ENCODE measurements at regions not wholly inside any gene's neighbourhood (a gene's known extent, or its start where the extent isn't known, plus 50 kb on each side); places are given as distances from the start of the nearest gene placed in this dataset.

DNA sequence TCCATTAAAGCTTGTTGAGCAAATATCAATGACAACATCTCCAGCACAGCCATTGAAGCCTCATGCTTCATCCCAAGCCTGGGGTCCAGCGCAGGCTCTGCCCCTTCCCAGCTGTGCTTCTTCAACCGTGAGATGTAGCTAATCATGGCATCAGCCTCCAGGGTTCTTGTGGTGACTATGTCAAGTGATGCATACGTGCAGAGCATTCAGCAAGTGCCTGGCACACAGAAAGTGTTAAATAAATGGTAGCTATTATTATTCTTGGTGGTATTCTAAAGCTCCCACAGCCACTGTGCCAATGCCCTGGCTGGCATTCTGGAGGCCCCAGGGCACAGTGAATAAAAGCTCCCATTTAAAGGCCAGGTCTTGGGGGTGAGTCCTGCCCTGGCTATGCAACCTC is 146.6 kb downstream of the WDR11 start:
- H3K36me3 ChIP-seq: no peaks in the 10 kb centered on the region
- TF ChIP-seq, protein P1, sequence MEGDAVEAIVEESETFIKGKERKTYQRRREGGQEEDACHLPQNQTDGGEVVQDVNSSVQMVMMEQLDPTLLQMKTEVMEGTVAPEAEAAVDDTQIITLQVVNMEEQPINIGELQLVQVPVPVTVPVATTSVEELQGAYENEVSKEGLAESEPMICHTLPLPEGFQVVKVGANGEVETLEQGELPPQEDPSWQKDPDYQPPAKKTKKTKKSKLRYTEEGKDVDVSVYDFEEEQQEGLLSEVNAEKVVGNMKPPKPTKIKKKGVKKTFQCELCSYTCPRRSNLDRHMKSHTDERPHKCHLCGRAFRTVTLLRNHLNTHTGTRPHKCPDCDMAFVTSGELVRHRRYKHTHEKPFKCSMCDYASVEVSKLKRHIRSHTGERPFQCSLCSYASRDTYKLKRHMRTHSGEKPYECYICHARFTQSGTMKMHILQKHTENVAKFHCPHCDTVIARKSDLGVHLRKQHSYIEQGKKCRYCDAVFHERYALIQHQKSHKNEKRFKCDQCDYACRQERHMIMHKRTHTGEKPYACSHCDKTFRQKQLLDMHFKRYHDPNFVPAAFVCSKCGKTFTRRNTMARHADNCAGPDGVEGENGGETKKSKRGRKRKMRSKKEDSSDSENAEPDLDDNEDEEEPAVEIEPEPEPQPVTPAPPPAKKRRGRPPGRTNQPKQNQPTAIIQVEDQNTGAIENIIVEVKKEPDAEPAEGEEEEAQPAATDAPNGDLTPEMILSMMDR (IDR thresholded peaks at IDR 0.05): no peak
- TF ChIP-seq POLR2A (IDR thresholded peaks at IDR 0.05) (no peak), EP300 (IDR thresholded peaks at IDR 0.05) (no peak), POLR2AphosphoS5 (IDR thresholded peaks at IDR 0.05) (no peak)
- H3K27ac ChIP-seq: peak overlapping the region in 1 of 5 donors; percentile 76
- H3K9me3 ChIP-seq: no peaks in the 10 kb centered on the region
- peaks cover 6 to 14% (median 9%) of the 10 kb centered on the region in 4 donors for H3K4me1 ChIP-seq
- no peak for DNase-seq
- 78 to 85% (median 81%) methylated on average over 3 of the region's 3 CpGs for WGBS, 5 donors
- intact Hi-C loops (cut with DNase I; ENCODE audit: low total_unique reads): no loop called here
- peaks cover 0 to 17% (median 0%) of the 10 kb centered on the region in 3 donors for H3K27me3 ChIP-seq
- no peak overlapping the region for H3K4me3 ChIP-seq

DNA sequence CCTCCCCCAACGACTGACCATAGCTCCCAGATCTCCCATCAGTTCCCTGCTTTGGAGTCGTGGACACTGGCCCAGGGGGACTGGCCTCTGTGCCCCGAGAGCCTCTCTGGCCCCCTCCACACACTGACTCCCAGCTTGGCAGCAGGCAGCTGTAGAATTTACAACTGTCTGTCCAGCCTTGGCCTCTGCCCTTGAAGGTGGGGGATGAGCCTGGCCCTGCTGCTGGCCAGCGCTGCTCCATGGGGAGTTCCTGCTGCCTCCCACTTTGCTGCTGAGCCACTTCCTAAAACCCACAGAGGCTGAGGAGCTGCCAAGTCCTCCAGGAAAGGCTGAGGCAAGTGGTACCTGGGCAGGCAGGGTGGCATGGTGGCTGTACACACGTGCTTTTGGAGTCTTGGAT is 147.1 kb downstream of the WDR11 start:
- intact Hi-C loops (cut with DNase I; ENCODE audit: low total_unique reads): no loop called here
- WGBS, 5 donors: 56 to 81% (median 74%) methylated on average over 5 of the region's 5 CpGs
- peak in 1 of 2 donors; percentile 3 for DNase-seq
- TF ChIP-seq, protein P1 (IDR thresholded peaks at IDR 0.05): no peak
- TF ChIP-seq EP300 (IDR thresholded peaks at IDR 0.05) (no peak), POLR2A (IDR thresholded peaks at IDR 0.05) (no peak), POLR2AphosphoS5 (IDR thresholded peaks at IDR 0.05) (no peak)
- peaks cover 0 to 4% (median 2%) of the 10 kb centered on the region in 4 donors for H3K9me3 ChIP-seq
- H3K27me3 ChIP-seq: peaks cover 0 to 17% (median 0%) of the 10 kb centered on the region in 3 donors
- no peaks in the 10 kb centered on the region for H3K36me3 ChIP-seq
- peaks cover 6 to 14% (median 10%) of the 10 kb centered on the region in 4 donors for H3K4me1 ChIP-seq
- no peak overlapping the region for H3K4me3 ChIP-seq
- H3K27ac ChIP-seq: no peak overlapping the region

DNA sequence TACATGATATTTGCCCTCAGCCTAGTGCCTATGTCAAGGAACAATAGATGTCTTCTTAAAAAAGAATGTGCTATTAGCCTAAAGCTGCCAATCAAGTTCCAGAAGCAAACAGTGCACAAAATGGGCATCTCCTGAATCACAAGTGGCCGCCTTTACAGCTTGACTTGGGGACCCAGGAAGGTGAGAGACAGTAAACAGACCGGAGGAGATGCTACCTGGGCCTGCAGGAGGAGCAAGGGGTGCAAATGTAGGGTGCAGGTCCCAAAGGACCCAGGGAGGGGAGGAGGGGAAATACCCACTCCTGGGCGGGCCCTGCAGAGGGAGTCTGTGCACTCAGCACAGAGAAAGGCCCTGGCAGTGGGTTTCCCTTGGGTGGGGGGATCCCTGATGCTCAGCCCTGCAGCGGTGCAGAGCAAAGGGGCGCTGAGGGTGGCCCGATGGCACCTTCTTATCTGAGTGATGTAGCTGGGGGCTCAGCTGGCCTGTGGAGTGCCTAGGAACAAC is 147.7 kb downstream of the WDR11 start:
- H3K27me3 ChIP-seq: peaks cover 0 to 17% (median 0%) of the 10 kb centered on the region in 3 donors
- intact Hi-C loops (cut with DNase I; ENCODE audit: low total_unique reads): no loop called here
- DNase-seq: no peak
- no peak for TF ChIP-seq POLR2AphosphoS5 (IDR thresholded peaks at IDR 0.05)
- TF ChIP-seq EP300 (IDR thresholded peaks at IDR 0.05): no peak
- no peak for TF ChIP-seq POLR2A (IDR thresholded peaks at IDR 0.05)
- TF ChIP-seq, protein P1 (IDR thresholded peaks at IDR 0.05): no peak
- WGBS, 5 donors: 86 to 93% (median 88%) methylated on average over 6 of the region's 6 CpGs
- no peaks in the 10 kb centered on the region for H3K36me3 ChIP-seq
- no peak overlapping the region for H3K4me3 ChIP-seq
- H3K27ac ChIP-seq: no peak overlapping the region
- peaks cover 0 to 9% (median 4%) of the 10 kb centered on the region in 4 donors for H3K9me3 ChIP-seq
- H3K4me1 ChIP-seq: peaks cover 6 to 14% (median 10%) of the 10 kb centered on the region in 4 donors

DNA sequence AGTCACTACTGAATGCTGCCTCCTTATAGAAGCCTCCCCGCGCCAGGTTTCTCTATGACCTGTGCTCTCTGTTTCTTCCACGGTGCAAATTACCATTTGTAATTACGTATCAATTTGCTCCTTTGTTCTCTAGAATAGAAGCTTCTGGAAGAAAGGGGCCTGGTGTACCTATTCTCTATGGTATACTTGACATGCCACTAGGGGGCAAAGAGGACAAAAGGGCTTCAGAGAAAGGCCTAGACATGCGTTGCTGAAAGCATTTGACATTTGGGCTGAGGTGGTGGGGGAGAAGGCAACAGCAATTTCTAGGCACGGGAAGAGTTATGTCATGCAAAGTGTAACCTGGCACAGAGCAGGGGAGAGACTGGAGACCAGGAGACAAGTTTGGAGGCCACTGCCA is 148.7 kb downstream of the WDR11 start:
- peaks cover 0 to 19% (median 5%) of the 10 kb centered on the region in 4 donors for H3K9me3 ChIP-seq
- intact Hi-C loops (cut with DNase I; ENCODE audit: low total_unique reads): no loop called here
- WGBS, 5 donors: 88 to 94% (median 90%) methylated on average over 6 of the region's 6 CpGs

More for the DNA sequence above, 148.7 kb downstream of the WDR11 start:
- TF ChIP-seq POLR2AphosphoS5 (IDR thresholded peaks at IDR 0.05): no peak
- TF ChIP-seq, protein P1 (IDR thresholded peaks at IDR 0.05): no peak
- no peak for TF ChIP-seq EP300 (IDR thresholded peaks at IDR 0.05)
- TF ChIP-seq POLR2A (IDR thresholded peaks at IDR 0.05): no peak
- no peak for DNase-seq
- H3K4me1 ChIP-seq: peaks cover 6 to 14% (median 10%) of the 10 kb centered on the region in 4 donors
- H3K36me3 ChIP-seq: no peaks in the 10 kb centered on the region
- H3K4me3 ChIP-seq: no peak overlapping the region
- peaks cover 0 to 17% (median 0%) of the 10 kb centered on the region in 3 donors for H3K27me3 ChIP-seq
- no peak overlapping the region for H3K27ac ChIP-seq

Data from stomach (tissue), 8 donors.